ENCODE measurements at regions not wholly inside any gene's neighbourhood (a gene's known extent, or its start where the extent isn't known, plus 50 kb on each side); places are given as distances from the start of the nearest gene placed in this dataset.

DNA sequence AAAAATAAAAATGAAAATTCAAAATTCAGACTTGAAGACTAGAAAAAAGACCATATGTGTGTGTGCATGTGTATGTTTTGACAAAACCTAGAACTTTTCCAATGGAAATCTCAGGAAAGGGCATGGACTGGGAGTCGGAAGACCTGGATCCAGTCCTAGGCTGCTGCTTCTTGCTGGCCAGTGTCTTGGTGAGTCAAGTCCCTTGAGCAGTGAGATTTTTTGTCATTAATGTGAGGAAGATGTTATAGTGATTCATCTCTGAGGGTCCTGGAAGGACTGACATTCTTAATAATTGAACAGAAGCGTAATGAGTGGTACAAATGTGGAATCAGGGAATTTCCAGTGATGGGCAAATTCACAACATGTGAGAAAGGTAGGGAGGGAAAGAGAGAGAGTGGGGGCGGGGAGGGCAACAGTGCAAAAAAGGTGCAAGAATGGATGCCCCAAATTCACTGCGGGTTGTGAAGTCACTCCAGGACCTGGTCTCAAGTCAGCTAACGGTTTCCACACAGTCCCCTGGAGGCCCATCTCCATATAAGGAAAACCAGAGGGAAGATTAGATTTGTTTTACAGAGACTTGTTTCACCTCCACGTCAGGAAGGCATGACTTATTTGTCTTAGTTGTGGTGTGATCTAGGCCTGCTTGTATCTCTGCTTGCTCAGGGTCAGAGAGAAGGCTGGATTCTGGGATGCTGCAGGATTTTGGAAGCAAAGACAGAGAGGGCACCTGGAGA is 201.7 kb downstream of the BUB3 start:
- no peak for TF ChIP-seq EZH2 (IDR thresholded peaks at IDR 0.05; ENCODE audit: low read length)
- TF ChIP-seq CTCF (optimal IDR thresholded peaks at IDR 0.05 in 1 of 3, IDR thresholded peaks at IDR 0.05 in 1 of 3, conservative IDR thresholded peaks at IDR 0.05 in 1 of 3; ENCODE audit: extremely low read depth in 1 of 3, insufficient read depth in 2 of 3, low read length in 3 of 3) = no peak
